GM04503 (cell line): ENCODE measurements at regions not wholly inside any gene's neighbourhood (a gene's known extent, or its start where the extent isn't known, plus 50 kb on each side); places are given as distances from the start of the nearest gene placed in this dataset.
"Not testable (repeated sequence)": the region's sequence is repeated elsewhere in the genome, so short reads cannot be mapped to it uniquely, and the experiment has no call there.

Experiments
- DNase-seq: peaks from one replicate; pipeline ENCODE4 v3.0.0-alpha.2; 2012; ENCODE audit warnings: low read depth

DNA sequence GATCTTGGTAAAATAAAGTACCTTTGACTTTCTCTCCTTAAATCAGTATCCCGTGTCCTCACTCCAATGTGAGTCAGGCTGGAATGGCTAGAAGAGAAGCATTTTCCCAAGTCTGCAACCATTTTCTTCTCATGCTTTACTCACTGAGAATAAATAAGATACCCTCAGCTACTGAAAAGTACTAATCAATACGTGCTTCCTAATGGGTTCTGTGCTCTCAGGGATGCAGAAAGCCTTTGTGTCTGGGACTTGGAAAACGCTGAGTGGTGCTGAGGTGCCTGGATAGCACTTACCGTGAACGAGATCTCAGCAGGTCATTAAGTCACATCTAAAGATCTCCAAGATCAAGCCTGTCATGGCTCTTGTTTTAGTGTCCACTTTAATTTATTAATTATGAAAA lies 672.3 kb upstream of the C16orf82 start:
- no peak for DNase-seq

DNA sequence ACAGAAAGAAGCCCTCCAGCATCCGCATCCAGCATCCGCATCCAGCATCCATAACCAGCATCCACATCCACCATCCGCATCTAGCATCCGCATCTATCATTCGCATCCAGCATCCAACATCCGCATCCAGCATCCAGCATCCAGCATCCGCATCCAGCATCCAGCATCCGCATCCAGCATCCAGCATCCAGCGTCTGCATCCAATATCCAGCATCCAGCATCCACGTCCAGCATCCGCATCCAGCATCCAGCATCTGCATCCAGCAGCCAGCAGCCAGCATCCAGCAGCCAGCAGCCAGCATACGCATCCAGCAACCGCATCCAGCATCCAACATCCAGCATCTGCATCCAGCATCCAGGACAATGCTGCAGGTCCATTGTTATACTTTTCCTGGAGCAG lies 671.0 kb upstream of the C16orf82 start:
- no peak for DNase-seq

DNA sequence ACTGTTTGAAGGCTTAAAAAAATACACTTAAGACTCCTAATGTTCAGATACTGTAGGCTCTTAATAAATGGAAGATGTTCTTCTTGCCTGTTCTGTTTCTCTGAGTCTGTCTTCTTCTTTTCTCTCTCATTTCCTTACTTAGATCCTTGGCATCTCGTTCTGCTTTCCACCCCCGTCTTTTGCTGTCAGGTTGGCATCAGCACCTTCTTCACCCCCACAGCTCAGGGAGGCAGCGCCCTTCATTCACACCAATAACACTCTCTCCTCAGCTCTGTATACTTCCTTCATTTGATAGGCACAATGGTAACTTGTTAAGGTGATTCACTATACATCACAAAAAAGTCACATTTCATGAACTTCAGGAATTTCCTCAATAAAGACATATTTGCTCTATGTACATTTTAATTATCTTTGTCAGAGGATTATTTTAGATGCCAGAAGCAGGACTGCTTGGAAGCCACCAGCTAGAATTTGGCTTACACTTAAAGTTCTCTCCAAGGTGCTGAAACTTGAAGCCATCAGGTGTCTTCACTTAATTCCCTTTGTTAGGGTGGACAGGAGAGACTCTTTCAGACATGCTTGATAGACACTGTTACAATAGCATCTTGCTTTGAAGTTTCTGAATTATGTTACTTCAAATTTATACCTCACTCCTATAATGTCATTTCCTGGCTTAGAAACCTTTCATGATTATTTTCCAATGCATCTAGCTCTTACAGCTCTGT lies 670.1 kb upstream of the C16orf82 start:
- DNase-seq: no peak

DNA sequence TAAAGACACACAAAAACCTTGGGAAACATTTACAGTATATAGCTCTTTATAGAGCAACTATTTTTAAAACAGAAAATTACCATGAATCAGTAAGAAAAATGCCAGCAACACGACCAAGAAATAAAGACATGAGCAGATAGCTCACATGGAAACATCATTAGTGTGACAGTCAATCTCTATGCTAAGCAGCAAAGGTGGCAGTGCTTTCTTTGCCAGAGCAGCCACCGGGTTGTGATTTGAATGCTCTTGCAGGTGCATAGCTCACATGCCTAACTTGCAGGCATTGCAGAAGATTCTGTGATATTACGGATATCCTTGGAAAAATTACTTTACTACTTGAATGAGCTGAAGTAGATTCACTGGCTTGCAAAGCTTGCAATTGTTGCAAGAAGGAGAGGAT lies 652.9 kb upstream of the C16orf82 start:
- DNase-seq: no peak

DNA sequence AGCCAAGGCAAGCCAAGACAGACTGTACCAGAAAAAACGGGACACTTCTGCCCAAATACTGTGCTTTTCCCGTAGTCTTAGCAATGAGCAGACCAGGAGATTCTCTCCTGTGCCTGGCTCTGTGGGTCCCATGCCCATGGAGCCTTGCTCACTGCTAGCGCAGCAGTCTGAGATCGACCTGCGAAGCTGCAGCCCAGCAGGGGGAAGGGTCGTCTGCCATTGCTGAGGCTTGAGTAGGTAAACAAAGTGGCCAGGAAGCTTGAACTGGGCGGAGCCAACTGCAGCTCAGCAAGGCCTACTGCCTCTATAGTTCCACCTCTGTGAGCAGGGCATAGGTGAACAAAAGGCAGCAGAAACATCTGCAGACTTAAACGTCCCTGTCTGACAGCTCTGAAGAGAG lies 647.3 kb upstream of the C16orf82 start:
- DNase-seq: not testable (repeated sequence)

DNA sequence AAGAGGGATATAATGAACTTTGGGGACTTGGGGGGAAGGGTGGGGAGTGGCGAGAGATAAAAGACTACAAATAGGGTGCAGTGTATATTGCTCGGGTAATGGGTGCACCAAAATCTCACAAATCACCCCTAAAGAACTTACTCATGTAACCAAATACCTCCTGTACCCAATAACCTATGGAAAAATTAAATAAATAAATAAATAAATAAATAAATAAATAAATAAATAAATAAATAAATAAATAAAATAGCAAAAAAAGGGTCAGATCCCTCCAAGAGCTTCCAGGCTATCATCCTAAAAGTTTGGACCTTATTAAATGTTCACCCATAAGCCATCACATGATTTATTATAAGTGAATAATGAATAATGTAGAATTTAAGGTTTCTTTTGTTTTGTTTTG lies 636.1 kb upstream of the C16orf82 start:
- no peak for DNase-seq

DNA sequence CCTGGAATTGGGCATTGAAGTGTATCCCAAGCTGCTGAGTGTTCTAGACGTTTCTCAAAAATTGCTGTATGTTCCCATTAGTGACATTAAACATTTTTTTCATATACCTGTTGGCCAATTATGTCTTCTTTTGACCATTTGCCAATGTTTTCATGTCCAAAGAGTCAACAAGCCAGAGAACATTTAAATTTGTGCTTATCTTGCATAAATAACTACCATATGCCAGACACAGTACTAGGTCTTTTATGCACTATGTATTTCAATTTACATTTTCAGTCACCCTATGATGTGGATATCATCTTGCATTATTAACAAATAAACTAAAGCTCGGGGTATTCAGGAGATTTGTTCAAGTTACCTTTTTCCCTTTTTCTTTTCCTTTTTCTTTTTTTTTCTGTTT lies 632.9 kb upstream of the C16orf82 start:
- no peak for DNase-seq

DNA sequence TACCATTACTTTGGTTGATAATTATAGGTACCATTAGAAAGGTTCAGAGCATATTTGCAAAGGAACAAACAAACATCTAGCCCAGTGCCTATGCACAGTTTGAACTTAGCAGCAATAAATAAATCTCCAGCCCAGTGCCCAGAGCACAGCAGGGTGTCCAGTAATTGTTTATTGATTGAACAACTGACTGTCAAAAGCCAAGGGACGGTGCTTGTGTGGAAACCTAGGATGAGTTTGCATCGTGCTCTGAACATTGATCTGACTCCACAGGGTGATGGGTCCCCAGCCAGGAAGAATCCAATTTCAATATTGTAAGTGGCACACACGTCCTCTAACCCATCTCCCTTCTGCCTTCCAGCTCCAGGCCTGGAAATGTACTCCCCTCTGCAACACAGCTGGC lies 625.5 kb upstream of the C16orf82 start:
- no peak for DNase-seq

DNA sequence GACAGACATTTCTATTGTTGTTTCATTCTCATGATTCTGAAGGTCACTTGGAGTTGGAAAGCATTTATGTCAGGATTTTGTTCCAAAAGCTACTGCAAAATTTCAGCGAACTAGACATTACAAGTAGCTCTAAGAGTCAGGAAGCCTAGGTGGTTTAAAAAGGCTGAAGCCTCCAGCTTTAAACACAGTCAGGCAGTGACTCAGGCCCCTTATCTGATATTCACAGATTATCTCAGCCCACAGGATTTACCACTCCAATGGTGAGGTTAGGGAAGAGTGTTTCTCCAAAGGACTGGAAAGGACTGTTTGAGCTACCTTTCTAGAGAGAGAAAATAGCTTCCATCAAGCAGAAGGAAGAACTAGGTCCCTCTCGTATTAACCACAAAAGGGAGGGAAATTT lies 624.4 kb upstream of the C16orf82 start:
- no peak for DNase-seq

DNA sequence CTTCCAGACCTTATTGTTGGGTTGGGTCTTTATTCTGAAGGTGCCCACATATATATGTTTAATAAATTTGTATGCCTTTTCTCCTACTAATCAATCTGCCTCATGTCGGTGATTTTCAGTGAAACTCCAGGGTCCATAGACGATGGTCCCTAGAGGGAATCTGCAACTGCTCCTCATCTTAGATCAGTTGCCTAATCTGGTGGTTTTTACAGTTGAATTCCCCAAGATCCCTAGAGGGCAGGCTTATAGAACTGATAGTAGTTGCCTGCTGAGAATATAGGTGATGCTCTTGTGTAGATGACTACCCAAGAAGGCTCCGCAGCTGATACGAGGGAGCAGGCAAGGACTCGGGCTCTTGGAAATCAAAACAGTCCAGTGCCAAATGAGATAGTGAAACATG lies 619.2 kb upstream of the C16orf82 start:
- DNase-seq: no peak

DNA sequence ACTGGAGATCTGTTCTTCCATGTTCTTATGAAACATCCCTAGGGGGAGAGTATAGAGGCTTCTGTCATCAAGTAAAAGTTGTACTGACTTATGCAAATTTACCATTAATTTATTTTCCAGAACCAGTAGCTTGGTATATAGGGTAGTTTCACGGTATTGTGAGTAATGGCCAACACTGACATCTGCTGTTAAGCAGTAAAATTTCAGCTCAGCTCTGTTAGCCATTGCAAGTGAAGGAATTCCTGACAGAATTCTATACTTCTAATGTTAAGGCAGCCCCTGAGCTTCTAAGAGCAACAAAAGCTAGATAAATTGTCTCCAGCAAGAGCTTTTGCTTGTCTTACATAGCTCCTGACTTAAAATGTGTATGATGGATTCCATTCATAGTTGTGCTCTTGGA lies 613.5 kb upstream of the C16orf82 start:
- no peak for DNase-seq

DNA sequence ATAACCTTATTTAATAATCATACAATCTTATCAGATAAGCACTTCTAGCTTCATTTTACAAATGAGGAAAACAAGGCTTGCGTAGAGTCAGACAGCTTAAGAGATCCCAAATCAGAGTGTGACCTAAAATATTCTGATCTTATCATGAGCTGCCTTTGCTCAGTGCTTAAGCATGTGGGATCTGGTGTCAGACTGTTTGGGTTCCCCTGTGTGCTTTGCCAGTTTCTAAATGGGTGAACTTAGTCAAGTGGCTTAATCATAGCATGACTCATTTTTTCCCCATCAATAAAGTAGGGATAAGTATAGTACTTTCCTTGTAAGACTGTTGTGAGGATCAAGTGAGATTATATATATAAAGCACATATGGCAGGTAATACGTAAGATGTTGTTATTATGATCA lies 612.6 kb upstream of the C16orf82 start:
- DNase-seq: no peak

DNA sequence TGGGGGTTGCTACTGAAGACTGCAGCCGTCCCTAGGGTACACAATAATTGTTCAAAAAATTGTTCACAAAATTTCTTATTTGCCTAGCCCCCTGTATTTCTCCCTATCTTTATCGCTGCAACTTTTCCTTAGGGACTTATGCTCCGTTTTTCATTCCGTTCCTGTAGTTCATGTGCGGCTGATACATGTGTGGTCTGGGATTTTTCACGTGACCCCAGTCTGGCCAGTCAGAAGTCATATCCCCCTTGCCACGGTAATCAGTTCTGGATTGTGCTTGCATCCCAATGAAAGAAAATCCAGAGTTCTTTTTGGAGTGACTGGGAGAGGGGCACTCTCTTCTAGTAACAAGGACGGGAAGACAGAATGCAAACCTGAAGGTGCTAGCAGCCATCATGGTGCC lies 610.7 kb upstream of the C16orf82 start:
- no peak for DNase-seq

DNA sequence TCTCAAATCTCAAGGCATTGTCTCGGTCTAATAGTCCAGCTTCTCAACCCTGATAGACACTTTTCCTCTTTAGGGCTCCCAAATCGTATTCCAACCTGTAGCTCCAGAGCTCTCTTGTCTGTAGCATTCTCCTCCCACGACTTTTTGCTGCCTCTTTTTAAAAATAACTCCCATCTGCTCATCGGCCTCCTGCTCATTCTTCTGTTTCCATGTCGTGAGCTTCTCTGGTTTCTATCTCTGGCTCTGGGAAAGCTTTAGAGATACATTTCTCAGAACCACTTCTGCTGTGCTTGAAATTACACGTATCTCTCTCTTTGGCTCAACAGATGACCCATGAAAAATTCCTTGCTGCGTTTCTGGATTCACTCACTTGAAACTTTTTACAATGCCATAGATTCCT lies 609.6 kb upstream of the C16orf82 start:
- DNase-seq: no peak

DNA sequence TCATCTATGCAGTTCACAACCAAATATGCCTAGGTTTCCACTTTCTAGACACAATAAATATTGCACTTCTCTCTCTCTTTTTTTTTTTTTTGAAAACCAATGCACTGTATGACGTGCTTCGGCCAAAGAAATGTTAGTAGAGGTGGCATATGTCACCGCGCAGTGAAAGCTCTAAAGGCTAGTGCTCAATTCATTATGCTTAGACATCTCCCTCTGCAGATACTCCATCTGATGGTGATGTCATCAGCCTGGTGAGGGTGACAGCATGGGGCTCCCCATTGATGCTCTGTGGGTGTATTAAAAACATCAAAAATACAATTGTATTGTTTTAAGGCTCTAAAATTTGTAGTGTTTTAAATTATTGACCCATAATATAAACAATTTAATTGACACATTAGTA lies 608.8 kb upstream of the C16orf82 start:
- DNase-seq: no peak

DNA sequence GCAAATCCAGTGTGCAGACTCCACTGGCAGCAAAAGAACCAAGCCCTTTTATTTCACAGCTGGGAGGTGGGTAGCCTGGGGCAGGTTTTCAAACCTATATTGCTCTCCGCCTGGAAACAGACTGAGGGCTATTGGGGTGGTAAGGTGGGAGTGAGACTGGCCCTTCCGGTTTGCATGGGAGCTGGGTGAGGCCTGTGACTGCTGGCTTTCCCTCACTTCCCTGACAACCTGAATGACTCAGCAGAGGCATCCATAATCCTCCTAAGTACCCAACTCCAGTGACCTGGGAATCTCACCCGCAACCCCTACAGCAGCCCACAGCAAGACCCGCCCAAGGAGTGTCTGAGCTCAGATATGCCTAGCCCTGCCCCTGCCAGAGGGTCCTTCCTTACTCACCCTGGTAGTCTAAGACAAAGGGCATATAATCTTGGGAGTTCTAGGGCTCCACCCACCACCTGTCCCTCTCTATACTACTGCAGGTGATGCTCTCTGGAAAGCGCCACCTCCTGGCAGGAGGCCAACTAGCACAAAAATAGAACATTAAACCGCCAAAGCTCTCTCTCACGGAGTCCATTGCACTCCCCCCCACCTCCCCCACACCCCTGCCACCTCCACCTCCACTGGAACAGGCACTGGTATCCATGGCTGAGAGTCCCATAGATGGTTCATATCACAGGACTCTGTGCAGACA lies 602.0 kb upstream of the C16orf82 start:
- DNase-seq: no peak

DNA sequence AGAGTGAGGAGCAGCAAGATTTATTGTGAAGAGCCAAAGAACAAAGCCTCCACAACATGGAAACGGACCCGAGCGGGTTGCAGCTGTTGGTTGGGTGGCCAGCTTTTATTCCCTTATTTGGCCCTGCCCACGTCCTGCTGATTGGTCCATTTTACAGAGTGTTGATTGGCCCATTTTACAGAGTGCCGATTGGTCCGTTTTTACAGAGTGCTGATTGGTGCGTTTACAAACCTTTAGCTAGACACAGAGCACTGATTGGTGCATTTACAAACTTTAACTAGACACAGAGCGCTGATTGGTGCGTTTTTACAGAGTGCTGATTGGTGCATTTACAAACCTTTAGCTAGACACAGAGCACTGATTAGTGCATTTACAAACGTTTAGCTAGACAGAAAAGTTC lies 592.3 kb upstream of the C16orf82 start:
- DNase-seq: not testable (repeated sequence)

DNA sequence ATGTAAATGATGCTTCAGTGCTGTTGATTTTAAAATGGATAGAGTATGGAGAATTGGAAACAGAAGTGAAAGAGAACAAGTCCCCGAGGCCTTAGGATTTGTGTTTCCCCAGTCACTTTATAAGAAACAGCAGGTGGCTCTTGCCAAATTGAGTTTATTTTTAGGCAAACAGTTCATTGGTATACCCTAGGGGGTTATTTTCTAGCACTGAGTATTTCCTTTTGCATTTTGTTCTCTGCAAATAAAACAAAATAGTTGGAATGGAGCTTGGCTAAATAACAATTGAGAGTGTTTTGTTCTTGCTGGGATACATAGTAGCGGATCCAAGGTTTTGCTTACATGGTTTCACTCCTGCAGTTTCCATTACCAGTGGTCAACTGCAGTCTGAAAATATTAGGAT lies 591.1 kb upstream of the C16orf82 start:
- no peak for DNase-seq

DNA sequence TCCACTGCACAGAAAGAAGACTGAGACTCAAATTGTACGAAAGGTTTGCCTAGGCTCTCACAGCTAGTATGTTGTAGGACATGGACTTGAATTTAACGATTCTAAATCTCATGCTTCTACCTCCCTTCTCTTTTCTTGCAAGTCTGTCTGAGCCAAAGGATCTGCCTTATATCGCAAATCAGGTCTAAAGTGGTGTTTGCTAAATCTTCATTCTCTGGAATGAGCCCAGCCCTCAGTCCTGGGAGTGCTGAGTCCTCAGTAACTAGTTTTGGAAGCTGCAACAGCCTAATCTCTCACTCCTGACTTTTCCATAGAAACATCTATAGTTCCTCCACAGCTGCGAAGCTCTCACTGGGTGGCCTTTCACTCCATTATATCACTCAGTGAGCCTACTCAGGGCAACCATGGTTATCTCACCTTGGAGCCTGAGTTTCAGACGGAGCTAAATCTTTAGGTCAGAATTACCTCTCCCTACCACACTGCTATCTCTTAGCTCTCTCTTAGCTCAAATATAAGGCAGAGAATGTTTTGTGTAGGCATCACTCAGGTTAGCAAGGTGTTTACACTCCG lies 575.5 kb upstream of the C16orf82 start:
- DNase-seq: no peak

DNA sequence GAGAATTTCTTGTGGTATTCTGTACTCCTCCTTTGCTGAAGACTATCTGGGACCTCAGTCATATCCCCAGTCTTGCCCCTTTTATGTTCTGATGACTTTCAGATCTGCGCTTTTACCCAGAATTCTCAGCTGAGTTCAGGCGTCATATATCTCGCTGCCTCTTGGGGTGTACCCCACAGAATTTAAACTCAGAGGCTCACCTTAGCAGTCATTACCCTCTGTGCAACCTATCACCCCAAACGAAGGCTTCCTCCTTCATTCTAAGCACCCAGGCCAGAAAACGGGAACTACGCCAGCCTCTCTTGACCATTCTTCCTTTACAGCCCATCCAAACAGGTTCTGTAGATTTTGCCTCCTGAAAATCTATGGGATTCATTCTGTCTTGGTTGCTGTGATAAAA lies 574.8 kb upstream of the C16orf82 start:
- DNase-seq: no peak

DNA sequence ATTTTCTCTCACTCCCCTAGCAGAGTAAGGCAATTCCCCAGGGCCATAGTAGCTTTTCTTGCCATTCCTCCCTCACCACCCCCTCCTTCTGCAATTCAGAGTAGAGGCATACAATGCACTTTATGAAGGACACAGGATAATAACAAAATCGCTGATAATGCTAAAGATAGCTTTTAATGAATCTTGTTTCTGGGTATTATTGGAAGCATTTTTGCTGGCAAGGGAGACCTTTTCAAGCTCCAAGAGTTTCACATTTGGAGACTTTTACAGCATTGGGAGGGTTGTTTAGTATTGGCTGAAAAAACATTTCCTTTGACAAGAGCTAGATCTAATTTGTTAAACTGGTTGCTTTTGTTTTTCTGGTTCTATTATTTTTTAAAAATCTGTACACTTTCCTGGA lies 573.0 kb upstream of the C16orf82 start:
- no peak for DNase-seq

DNA sequence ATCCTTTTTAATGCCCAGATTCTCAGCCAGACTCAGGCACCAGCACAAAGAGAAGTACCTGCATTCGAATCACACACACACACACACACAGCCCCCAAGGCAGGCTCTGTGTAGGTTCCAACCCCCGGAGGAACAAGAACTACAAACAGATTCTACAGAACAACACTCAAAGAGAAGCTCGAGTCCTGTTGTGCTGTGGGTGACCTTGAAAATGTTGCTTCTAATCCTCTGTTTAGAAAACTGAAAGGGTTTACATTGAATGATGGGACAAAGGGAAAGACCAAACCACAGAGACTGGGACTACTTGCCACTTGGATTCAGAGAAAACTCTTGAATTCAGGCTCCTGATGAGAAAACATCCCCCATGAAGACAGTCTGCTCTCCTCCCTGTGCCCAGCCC lies 568.8 kb upstream of the C16orf82 start:
- DNase-seq: no peak

DNA sequence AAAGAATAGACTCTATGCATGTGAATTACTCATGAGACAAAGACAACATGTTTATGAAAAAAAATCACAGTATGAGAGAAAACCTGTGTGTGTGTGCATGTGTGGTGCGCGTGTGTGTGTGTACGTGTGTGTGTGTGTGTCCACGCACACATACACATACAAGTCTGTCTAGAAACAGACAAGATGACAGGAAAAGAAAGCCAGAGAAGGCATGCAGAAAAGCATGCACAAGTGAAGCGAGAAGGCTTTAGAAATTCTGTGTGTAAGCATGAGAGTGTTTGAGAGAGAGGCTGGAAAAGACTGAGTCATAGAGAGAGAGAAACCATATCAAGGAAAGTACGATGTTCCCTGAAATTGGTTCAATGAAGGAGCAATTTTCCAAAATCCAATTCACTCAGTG lies 566.4 kb upstream of the C16orf82 start:
- DNase-seq: no peak

DNA sequence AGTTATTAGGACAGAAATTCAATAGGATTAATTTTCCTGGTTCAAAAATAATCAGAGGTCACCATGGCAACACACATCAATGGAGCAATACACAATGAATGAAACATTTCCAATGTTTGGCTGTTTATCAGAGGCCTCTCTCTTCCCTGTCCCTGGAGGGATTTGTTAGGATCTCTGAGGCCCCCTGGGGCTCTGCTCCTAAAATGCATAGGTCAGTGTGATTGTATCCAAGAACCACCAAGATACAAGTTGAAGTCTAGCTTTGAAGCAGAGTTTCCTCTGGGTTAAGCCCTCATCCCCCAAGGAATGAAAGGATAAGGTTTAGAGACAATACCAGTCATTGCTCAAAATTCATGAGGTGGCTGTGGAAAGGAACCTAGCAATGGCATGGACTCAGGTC lies 561.2 kb upstream of the C16orf82 start:
- DNase-seq: no peak
